Stomach smooth muscle (tissue), 2 donors: ENCODE measurements at regions not wholly inside any gene's neighbourhood (a gene's known extent, or its start where the extent isn't known, plus 50 kb on each side); places are given as distances from the start of the nearest gene placed in this dataset.
"Not testable (repeated sequence)": the region's sequence is repeated elsewhere in the genome, so short reads cannot be mapped to it uniquely, and the experiment has no call there.

Source experiments
- H3K27ac ChIP-seq: one replicate; pipeline ENCODE4 v1.7.0; 2013; ENCODE audit warnings: mild to moderate bottlenecking, low read length, inconsistent platforms
- H3K27me3 ChIP-seq, 2 donors: one replicate each; pipeline ENCODE4 v1.7.0; 2013; ENCODE audit warnings: low read length in 2 of 2; ENCODE audit not compliant: insufficient read depth in 2 of 2, control insufficient read depth in 1 of 2
- H3K36me3 ChIP-seq, 2 donors: one replicate each; pipeline ENCODE4 v1.7.0; 2013; ENCODE audit warnings: low read length in 2 of 2; ENCODE audit not compliant: control insufficient read depth in 2 of 2, insufficient read depth in 2 of 2
- H3K4me1 ChIP-seq: one replicate; pipeline ENCODE4 v1.7.0; 2013; ENCODE audit warnings: low read length; ENCODE audit not compliant: control insufficient read depth, insufficient read depth
- H3K4me3 ChIP-seq, 2 donors: one replicate each; pipeline ENCODE4 v1.7.0; 2013; ENCODE audit warnings: low read length in 2 of 2
- H3K9ac ChIP-seq, 2 donors: one replicate each; pipeline ENCODE4 v1.7.0; 2013; ENCODE audit warnings: low read length in 2 of 2, mild to moderate bottlenecking in 1 of 2
- H3K9me3 ChIP-seq, 2 donors: one replicate each; pipeline ENCODE4 v1.7.0; 2013; ENCODE audit warnings: low read length in 2 of 2; ENCODE audit not compliant: control insufficient read depth in 2 of 2
- donor health status: healthy.
- donor health status: Pancreatic carcinoma.

DNA sequence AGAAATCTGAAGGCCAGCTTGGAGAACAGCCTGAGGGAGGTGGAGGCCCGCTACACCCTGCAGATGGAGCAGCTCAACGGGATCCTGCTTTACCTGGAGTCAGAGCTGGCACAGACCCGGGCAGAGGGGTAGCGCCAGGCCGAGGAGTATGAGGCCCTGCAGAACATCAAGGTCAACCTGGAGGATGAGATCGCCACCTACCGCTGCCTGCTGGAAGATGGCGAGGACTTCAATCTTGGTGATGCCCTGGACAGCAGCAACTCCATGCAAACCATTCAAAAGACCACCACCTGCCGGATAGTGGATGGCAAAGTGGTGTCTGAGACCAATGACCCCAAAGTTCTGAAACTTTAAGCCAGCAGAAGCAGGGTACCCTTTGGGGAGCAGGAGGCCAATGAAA is 318.4 kb downstream of the ZFHX3 start:
- H3K9me3 ChIP-seq, H3K4me3 ChIP-seq, H3K9ac ChIP-seq, H3K36me3 ChIP-seq, H3K27me3 ChIP-seq, H3K27ac ChIP-seq, H3K4me1 ChIP-seq: not testable (repeated sequence)

DNA sequence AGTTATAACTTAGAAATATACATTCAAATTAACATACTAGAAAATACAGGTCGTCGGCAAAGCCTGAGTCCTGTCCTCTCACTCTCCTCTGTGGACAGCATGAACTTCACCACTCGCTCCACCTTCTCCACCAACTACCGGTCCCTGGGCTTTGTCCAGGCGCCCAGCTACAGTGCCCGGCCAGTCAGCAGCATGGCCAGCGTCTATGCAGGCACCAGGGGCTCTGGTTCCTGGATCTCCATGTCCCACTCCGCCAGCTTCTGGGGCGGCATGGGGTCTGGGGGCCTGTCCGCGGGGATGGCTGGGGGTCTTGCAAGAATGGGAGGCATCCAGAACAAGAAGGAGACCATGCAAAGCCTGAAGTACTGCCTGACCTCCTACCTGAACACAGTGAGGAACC is 319.4 kb downstream of the ZFHX3 start:
- no peak overlapping the region for H3K4me3 ChIP-seq
- no peaks in the 10 kb centered on the region for H3K36me3 ChIP-seq
- H3K9me3 ChIP-seq, result no peaks in the 10 kb centered on the region
- no peaks in the 10 kb centered on the region for H3K27me3 ChIP-seq
- no peak overlapping the region for H3K27ac ChIP-seq
- H3K4me1 ChIP-seq, result no peaks in the 10 kb centered on the region
- no peak overlapping the region for H3K9ac ChIP-seq

- H3K9ac ChIP-seq, result no peak overlapping the region
- H3K27me3 ChIP-seq, result no peaks in the 10 kb centered on the region
- no peaks in the 10 kb centered on the region for H3K36me3 ChIP-seq
- no peak overlapping the region for H3K27ac ChIP-seq
- H3K4me1 ChIP-seq, result no peaks in the 10 kb centered on the region
- H3K9me3 ChIP-seq, result no peaks in the 10 kb centered on the region
- no peak overlapping the region for H3K4me3 ChIP-seq
These were observed 320.4 kb downstream of the ZFHX3 start for GRCh38 chr16:72727565-72727964.

- Histone ChIP-seq H3K27ac (no peak overlapping the region), H3K9ac (no peak overlapping the region), H3K36me3 (no peaks in the 10 kb centered on the region), H3K4me3 (no peak overlapping the region), H3K9me3 (no peaks in the 10 kb centered on the region), H3K27me3 (no peaks in the 10 kb centered on the region), H3K4me1 (no peaks in the 10 kb centered on the region)
These were observed 322.3 kb downstream of the ZFHX3 start for GRCh38 chr16:72725643-72726042.

DNA sequence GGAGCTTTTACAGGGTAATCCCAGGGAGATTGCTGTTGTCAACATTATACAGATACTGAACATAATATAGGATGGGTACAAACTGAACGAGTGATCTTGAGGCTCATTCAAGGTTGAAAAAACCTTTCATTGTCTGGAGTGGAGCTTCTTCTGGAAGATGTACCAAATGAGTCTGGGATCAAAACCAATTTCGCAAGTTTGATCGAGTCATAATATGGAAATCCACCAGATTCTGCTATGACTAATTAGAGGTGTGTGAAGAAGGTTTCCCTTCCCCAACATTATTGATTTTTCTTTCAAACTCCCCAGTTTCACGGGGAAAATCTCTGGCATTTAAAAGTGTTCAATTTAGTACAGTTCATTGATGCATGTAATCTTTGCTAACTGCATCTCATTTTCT is 324.1 kb downstream of the ZFHX3 start:
- Histone ChIP-seq H3K9me3 (no peaks in the 10 kb centered on the region), H3K27ac (no peak overlapping the region), H3K9ac (no peak overlapping the region)

DNA sequence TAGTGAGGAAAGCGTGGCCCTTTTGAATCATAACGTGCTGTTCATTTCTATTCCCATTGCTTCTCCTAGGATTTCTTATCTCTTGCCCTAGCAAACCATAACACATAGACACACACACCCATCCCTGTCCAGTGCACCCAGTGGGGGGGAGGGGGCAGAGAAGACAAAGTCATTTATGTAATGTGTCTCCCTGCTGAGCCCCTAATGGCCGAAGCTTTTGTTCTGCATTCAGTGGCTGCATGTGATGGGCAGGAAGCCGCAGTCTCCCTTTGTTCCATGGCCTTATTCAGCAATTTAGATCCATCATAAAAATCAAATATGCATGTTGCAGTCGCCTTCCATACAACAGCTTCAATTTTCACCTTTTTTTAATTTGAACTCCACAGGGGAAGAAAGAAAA is 325.4 kb downstream of the ZFHX3 start:
- no peaks in the 10 kb centered on the region for H3K4me1 ChIP-seq
- no peaks in the 10 kb centered on the region for H3K9me3 ChIP-seq
- no peaks in the 10 kb centered on the region for H3K36me3 ChIP-seq
- no peak overlapping the region for H3K4me3 ChIP-seq
- no peak overlapping the region for H3K9ac ChIP-seq
- no peak overlapping the region for H3K27ac ChIP-seq
- no peaks in the 10 kb centered on the region for H3K27me3 ChIP-seq

More for the DNA sequence above, 324.1 kb downstream of the ZFHX3 start:
- H3K4me1 ChIP-seq, result no peaks in the 10 kb centered on the region
- no peak overlapping the region for H3K4me3 ChIP-seq
- H3K27me3 ChIP-seq, result no peaks in the 10 kb centered on the region
- no peaks in the 10 kb centered on the region for H3K36me3 ChIP-seq

GRCh38 chr16:72721981-72722380 is 325.9 kb downstream of the ZFHX3 start:
- H3K9me3 ChIP-seq, result no peaks in the 10 kb centered on the region
- no peaks in the 10 kb centered on the region for H3K36me3 ChIP-seq
- no peaks in the 10 kb centered on the region for H3K4me1 ChIP-seq
- no peak overlapping the region for H3K4me3 ChIP-seq
- H3K27ac ChIP-seq, result no peak overlapping the region
- H3K27me3 ChIP-seq, result no peaks in the 10 kb centered on the region
- no peak overlapping the region for H3K9ac ChIP-seq

DNA sequence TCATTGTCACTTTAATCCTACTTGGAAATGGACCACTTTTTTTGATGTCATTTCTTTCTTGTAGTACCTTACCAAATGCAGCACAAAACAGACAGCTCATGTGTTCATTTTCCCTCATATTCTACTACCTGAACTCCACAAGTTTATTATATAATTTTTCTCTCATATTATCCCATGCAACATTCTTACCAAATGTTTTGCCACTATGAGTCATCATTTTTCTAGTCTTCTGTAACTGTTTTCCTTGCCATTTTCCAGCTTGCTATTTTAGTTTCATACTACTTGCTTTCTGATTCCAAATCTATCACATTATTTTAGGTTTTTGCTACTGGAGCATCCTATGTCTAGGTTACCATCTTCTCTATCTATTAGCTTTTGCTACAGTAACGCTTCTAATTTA is 332.7 kb downstream of the ZFHX3 start:
- Histone ChIP-seq H3K4me3 (no peak overlapping the region), H3K9me3 (peaks cover 1 to 9% of the 10 kb centered on the region in 2 donors), H3K9ac (no peak overlapping the region), H3K27me3 (no peaks in the 10 kb centered on the region), H3K27ac (no peak overlapping the region), H3K4me1 (no peaks in the 10 kb centered on the region), H3K36me3 (no peaks in the 10 kb centered on the region)

DNA sequence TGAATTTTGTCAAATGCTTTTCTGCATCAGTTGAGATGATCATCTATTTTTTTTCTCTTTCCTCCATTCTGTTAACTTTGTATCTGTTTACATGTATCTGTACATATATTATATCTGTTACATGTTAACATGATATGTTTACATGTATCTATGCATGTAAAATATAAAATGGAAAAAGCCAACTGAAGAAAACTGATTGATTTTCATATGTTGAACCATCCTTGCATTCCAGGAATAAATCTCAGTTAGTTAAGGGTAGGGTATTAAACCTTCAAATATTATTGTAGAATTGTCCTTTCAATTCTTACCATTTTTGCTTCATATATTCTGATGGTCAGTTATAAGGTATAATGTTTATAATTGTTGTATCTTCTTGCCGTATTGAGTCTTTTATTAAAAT is 336.1 kb downstream of the ZFHX3 start:
- Histone ChIP-seq H3K4me3 (no peak overlapping the region), H3K27me3 (no peaks in the 10 kb centered on the region), H3K9me3 (peaks cover 1 to 13% of the 10 kb centered on the region in 2 donors), H3K9ac (no peak overlapping the region), H3K4me1 (no peaks in the 10 kb centered on the region), H3K27ac (no peak overlapping the region), H3K36me3 (no peaks in the 10 kb centered on the region)

DNA sequence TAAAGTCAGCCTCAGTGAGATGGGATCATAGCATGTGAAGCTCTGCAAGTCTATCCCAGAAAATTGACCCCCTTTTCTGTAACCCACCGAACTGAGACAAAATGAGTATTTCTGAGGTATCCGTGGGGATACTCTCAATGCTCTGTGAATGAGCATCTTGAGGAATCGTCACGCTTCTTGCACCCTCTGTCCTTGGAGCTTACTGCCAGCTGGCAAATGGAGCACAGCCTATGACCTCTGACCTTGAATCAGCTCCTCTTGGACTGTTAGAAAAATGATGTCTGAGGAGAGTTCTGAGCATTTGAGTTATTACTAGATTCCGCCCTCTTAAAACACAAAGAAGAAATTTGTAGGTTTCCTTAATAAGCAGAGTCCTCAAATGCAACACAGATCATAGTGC is 342.1 kb downstream of the ZFHX3 start:
- no peak overlapping the region for H3K9ac ChIP-seq
- no peaks in the 10 kb centered on the region for H3K4me1 ChIP-seq
- no peaks in the 10 kb centered on the region for H3K36me3 ChIP-seq
- H3K4me3 ChIP-seq, result no peak overlapping the region
- peaks cover 0 to 6% of the 10 kb centered on the region in 2 donors for H3K9me3 ChIP-seq
- H3K27ac ChIP-seq, result no peak overlapping the region
- no peaks in the 10 kb centered on the region for H3K27me3 ChIP-seq

- Histone ChIP-seq H3K9me3 (peaks cover 0 to 4% of the 10 kb centered on the region in 2 donors), H3K4me1 (no peaks in the 10 kb centered on the region), H3K36me3 (no peaks in the 10 kb centered on the region), H3K4me3 (no peak overlapping the region), H3K9ac (no peak overlapping the region), H3K27me3 (no peaks in the 10 kb centered on the region), H3K27ac (no peak overlapping the region)
These were observed 343.1 kb downstream of the ZFHX3 start for GRCh38 chr16:72704746-72705372.
